ENCODE measurements at regions not wholly inside any gene's neighbourhood (a gene's known extent, or its start where the extent isn't known, plus 50 kb on each side); places are given as distances from the start of the nearest gene placed in this dataset.

DNA sequence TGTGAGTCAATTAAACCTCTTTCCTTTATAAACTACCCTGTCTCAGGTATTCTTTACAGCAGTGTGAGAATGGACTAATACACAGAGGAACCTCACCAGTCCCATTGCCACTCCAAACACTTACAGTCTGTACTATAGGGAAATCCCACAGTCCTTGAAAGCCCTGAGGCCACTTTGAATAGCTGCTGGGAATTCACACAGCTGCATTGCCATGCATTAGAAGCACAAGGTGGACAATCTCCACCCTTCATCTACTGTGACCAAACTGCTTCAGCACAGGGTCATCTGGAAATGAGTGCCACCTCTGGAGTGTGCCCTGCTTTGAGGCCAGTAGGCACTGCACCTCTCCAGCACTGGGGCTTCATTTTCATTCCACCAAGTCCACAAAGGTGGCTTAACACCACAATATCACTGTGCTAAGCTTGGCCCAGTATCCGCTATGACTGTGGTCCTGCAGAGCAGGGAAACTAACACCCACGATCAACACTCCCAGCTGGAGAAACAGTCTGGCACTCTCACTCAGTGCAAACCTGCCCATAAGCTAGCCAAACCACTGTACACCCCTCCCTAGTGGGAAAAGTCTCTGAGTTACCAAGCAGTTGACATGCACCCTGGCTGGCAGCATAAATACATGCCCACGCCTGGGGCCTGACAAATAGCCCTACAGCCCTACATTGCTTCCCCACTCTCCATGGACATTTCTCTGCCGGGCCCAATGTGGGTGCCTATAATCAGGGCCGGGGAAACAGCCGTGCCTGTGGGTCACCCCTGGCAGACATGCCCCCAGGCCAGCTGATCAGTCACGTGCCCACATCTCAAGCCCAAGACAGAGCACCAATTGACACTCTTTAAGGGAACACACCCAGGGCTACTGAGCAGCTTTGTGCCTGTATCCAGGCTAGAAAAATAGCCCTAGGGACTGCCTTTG, 294.3 kb upstream of the MGAT4C start:
- intact Hi-C loops (cut with micrococcal nuclease), result no loop called here
- Histone ChIP-seq H3K4me1 (ENCODE audit: control insufficient read depth, insufficient read depth, low read length) (no peaks in the 10 kb centered on the region), H3K4me3 (ENCODE audit: low read length) (no peak overlapping the region), H3K27me3 (ENCODE audit: control insufficient read depth, insufficient read depth, low read length) (no peaks in the 10 kb centered on the region), H3K9me3 (ENCODE audit: control insufficient read depth, insufficient read depth, low read length) (no peaks in the 10 kb centered on the region), H3K36me3 (ENCODE audit: control insufficient read depth, insufficient read depth, low read length) (no peaks in the 10 kb centered on the region), H3K27ac (ENCODE audit: low read length) (no peak overlapping the region)
- ATAC-seq (no peak), DNase-seq (no peak)
- Mint-ChIP-seq H3K36me3 (no peaks in the 10 kb centered on the region), H3K27me3 (ENCODE audit: low read depth in 2 of 2) (no peaks in the 10 kb centered on the region), H3K27ac (no peak overlapping the region), H3K4me1 (no peaks in the 10 kb centered on the region), H3K4me3 (no peak overlapping the region), H3K9me3 (peaks cover 9% of the 10 kb centered on the region in 2 donors)
- WGBS (ENCODE audit: insufficient coverage), result 83% methylated on average over 7 of the region's 7 CpGs
- TF ChIP-seq, protein P1, sequence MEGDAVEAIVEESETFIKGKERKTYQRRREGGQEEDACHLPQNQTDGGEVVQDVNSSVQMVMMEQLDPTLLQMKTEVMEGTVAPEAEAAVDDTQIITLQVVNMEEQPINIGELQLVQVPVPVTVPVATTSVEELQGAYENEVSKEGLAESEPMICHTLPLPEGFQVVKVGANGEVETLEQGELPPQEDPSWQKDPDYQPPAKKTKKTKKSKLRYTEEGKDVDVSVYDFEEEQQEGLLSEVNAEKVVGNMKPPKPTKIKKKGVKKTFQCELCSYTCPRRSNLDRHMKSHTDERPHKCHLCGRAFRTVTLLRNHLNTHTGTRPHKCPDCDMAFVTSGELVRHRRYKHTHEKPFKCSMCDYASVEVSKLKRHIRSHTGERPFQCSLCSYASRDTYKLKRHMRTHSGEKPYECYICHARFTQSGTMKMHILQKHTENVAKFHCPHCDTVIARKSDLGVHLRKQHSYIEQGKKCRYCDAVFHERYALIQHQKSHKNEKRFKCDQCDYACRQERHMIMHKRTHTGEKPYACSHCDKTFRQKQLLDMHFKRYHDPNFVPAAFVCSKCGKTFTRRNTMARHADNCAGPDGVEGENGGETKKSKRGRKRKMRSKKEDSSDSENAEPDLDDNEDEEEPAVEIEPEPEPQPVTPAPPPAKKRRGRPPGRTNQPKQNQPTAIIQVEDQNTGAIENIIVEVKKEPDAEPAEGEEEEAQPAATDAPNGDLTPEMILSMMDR (IDR thresholded peaks at IDR 0.05), result no peak

GRCh38 chr12:86543716-86544115, 287.5 kb upstream of the MGAT4C start:
- H3K9me3 Mint-ChIP-seq, result peaks cover 5 to 12% of the 10 kb centered on the region in 2 donors
- no peak overlapping the region for H3K4me3 ChIP-seq (ENCODE audit: low read length)
- no peaks in the 10 kb centered on the region for H3K27me3 ChIP-seq (ENCODE audit: control insufficient read depth, insufficient read depth, low read length)
- H3K27ac ChIP-seq (ENCODE audit: low read length), result no peak overlapping the region
- H3K4me1 ChIP-seq (ENCODE audit: control insufficient read depth, insufficient read depth, low read length), result no peaks in the 10 kb centered on the region
- no peak for ATAC-seq
- WGBS (ENCODE audit: insufficient coverage), result 45% methylated on average over 3 of the region's 3 CpGs
- TF ChIP-seq, protein P1 (IDR thresholded peaks at IDR 0.05), result no peak
- DNase-seq, result no peak
- no peaks in the 10 kb centered on the region for H3K4me1 Mint-ChIP-seq
- no peaks in the 10 kb centered on the region for H3K36me3 ChIP-seq (ENCODE audit: control insufficient read depth, insufficient read depth, low read length)
- H3K27ac Mint-ChIP-seq, result no peak overlapping the region
- no peaks in the 10 kb centered on the region for H3K36me3 Mint-ChIP-seq
- H3K27me3 Mint-ChIP-seq (ENCODE audit: low read depth in 2 of 2), result no peaks in the 10 kb centered on the region
- no peak overlapping the region for H3K4me3 Mint-ChIP-seq
- intact Hi-C loops (cut with micrococcal nuclease), result no loop called here
- no peaks in the 10 kb centered on the region for H3K9me3 ChIP-seq (ENCODE audit: control insufficient read depth, insufficient read depth, low read length)

DNA sequence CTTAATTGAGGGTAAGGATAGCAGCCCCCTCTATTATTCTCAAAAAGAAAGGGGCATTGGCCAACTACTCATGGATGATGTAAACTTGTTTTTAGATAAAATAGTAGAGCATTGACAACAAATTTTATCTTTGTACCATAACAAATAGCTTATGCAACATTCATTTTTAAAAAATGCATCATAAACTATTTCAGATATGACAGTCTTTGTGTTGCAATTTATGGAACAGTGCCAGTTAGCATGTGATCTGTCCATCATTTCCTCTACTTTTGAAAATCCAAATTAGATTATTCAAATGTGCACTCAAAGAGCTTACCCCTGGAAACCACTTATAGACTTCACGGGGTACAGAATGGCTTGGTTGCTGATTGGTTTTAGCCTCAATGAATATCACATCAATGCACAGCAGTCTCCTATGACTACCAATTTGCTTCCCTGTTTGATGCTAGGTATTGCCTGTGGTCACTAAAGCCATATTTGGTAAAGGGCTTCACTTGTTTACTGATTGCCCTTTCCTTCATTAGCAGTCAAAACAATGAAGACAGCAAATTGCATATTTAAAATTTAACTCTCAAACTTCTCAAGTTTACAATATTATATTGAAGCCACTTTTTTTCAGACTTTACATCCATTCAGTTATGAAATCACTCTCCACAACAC, 274.9 kb upstream of the MGAT4C start:
- ATAC-seq (no peak), DNase-seq (no peak)
- no peaks in the 10 kb centered on the region for H3K36me3 Mint-ChIP-seq
- Histone ChIP-seq H3K4me3 (ENCODE audit: low read length) (no peak overlapping the region), H3K4me1 (ENCODE audit: control insufficient read depth, insufficient read depth, low read length) (no peaks in the 10 kb centered on the region), H3K27ac (ENCODE audit: low read length) (no peak overlapping the region), H3K27me3 (ENCODE audit: control insufficient read depth, insufficient read depth, low read length) (no peaks in the 10 kb centered on the region), H3K9me3 (ENCODE audit: control insufficient read depth, insufficient read depth, low read length) (peaks cover 9% of the 10 kb centered on the region), H3K36me3 (ENCODE audit: control insufficient read depth, insufficient read depth, low read length) (no peaks in the 10 kb centered on the region)
- intact Hi-C loops (cut with micrococcal nuclease), result no loop called here
- peaks cover 3 to 13% of the 10 kb centered on the region in 2 donors for H3K9me3 Mint-ChIP-seq
- H3K27ac Mint-ChIP-seq, result no peak overlapping the region
- H3K27me3 Mint-ChIP-seq (ENCODE audit: low read depth in 2 of 2), result no peaks in the 10 kb centered on the region
- TF ChIP-seq, protein P1 (IDR thresholded peaks at IDR 0.05), result no peak
- 93% methylated on average over 1 of the region's 1 CpG for WGBS (ENCODE audit: insufficient coverage)
- no peaks in the 10 kb centered on the region for H3K4me1 Mint-ChIP-seq
- no peak overlapping the region for H3K4me3 Mint-ChIP-seq
